ENCODE measurements at regions not wholly inside any gene's neighbourhood (a gene's known extent, or its start where the extent isn't known, plus 50 kb on each side); places are given as distances from the start of the nearest gene placed in this dataset.

DNA sequence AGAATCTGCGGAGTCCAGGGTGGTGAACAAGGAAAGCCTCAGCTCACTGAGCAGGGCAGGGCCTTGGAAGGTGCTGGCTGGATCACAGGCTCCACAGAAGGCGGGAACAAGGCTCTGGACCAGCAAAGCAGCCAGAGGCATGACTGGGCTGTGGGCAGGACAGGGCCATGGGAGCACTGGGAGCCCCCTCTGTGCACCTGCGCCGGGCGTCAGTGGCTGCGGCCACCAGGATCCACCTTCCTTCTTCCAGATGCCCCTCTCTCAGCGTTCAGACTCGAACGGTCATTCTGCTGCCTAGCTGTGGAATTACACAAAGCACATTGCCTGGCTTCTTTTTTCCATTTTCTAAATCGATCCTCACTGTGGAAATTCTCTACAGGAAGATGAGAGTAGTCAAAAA, 621.2 kb downstream of the GALR1 start:
- TF ChIP-seq YY1 (IDR thresholded peaks at IDR 0.05; ENCODE audit: insufficient read depth, insufficient read length) (no peak), SUZ12 (IDR thresholded peaks at IDR 0.05; ENCODE audit: extremely low read depth, insufficient read depth, insufficient read length) (no peak)
